ENCODE measurements at regions not wholly inside any gene's neighbourhood (a gene's known extent, or its start where the extent isn't known, plus 50 kb on each side); places are given as distances from the start of the nearest gene placed in this dataset.

DNA sequence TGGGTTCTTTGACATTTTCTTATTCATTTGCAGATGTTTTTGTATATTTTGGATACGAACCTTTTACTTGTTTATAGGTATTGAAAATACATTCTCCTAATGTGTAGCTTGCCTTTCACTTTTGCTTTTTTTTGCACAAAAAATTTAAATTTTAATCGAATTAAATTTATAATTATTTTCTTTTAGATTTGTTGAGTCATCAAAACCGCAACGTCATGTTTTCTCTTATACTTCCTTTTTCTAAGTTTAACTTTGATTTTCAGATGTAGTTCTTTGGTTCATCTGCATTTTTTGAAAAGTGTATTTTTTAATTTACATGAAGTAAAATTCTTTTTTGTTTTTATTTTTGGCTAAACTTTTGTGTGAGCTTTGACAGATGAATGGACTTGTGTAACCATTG lies 243.7 kb upstream of the DPYD start:
- TF ChIP-seq, protein P1, sequence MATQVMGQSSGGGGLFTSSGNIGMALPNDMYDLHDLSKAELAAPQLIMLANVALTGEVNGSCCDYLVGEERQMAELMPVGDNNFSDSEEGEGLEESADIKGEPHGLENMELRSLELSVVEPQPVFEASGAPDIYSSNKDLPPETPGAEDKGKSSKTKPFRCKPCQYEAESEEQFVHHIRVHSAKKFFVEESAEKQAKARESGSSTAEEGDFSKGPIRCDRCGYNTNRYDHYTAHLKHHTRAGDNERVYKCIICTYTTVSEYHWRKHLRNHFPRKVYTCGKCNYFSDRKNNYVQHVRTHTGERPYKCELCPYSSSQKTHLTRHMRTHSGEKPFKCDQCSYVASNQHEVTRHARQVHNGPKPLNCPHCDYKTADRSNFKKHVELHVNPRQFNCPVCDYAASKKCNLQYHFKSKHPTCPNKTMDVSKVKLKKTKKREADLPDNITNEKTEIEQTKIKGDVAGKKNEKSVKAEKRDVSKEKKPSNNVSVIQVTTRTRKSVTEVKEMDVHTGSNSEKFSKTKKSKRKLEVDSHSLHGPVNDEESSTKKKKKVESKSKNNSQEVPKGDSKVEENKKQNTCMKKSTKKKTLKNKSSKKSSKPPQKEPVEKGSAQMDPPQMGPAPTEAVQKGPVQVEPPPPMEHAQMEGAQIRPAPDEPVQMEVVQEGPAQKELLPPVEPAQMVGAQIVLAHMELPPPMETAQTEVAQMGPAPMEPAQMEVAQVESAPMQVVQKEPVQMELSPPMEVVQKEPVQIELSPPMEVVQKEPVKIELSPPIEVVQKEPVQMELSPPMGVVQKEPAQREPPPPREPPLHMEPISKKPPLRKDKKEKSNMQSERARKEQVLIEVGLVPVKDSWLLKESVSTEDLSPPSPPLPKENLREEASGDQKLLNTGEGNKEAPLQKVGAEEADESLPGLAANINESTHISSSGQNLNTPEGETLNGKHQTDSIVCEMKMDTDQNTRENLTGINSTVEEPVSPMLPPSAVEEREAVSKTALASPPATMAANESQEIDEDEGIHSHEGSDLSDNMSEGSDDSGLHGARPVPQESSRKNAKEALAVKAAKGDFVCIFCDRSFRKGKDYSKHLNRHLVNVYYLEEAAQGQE (IDR thresholded peaks at IDR 0.05; ENCODE audit: low read depth), result no peak
- TF ChIP-seq TAF1 (IDR thresholded peaks at IDR 0.05; ENCODE audit: low read depth) (no peak), NFIC (IDR thresholded peaks at IDR 0.05) (no peak), EGR1 (IDR thresholded peaks at IDR 0.05) (no peak), RAD21 (IDR thresholded peaks at IDR 0.05; ENCODE audit: low read depth) (no peak), CEBPB (IDR thresholded peaks at IDR 0.05) (no peak), TEAD4 (IDR thresholded peaks at IDR 0.05) (no peak), YY1 (IDR thresholded peaks at IDR 0.05; ENCODE audit: low read depth) (no peak), EP300 (IDR thresholded peaks at IDR 0.05; ENCODE audit: borderline replicate concordance) (no peak)
- TF ChIP-seq, protein P2, sequence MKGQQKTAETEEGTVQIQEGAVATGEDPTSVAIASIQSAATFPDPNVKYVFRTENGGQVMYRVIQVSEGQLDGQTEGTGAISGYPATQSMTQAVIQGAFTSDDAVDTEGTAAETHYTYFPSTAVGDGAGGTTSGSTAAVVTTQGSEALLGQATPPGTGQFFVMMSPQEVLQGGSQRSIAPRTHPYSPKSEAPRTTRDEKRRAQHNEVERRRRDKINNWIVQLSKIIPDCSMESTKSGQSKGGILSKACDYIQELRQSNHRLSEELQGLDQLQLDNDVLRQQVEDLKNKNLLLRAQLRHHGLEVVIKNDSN (IDR thresholded peaks at IDR 0.05), result no peak

Measured in Ishikawa (cell line).